ENCODE measurements at regions not wholly inside any gene's neighbourhood (a gene's known extent, or its start where the extent isn't known, plus 50 kb on each side); places are given as distances from the start of the nearest gene placed in this dataset.

GRCh38 chrX:110519501-110519900 lies 160.9 kb downstream of the RTL9 start:
- no peak overlapping the region for H2BK12ac ChIP-seq (ENCODE audit: insufficient read length, low read depth, low read length)
- no peaks in the 10 kb centered on the region; a peak in 2 of 7 replicates for H3K36me3 Mint-ChIP-seq (ENCODE audit: insufficient read depth in 1 of 3, low read depth in 3 of 3)
- DNase-seq = no peak
- no peak overlapping the region for H3T11ph ChIP-seq (ENCODE audit: low read length)
- no peak overlapping the region for H4K5ac ChIP-seq (ENCODE audit: insufficient read length, low read depth, low read length)
- no peak overlapping the region for H3K18ac ChIP-seq (ENCODE audit: insufficient read length, low read depth, low read length)
- H3K23ac ChIP-seq (ENCODE audit: insufficient read length, low read depth, low read length) = no peak overlapping the region
- no peak overlapping the region for H3K4ac ChIP-seq (ENCODE audit: low read depth, low read length)
- H4K20me1 ChIP-seq (ENCODE audit: control insufficient read depth, insufficient read depth, insufficient read length) = no peaks in the 10 kb centered on the region
- H4K91ac ChIP-seq (ENCODE audit: insufficient read length, low read depth, low read length) = no peak overlapping the region
- H3K27ac Mint-ChIP-seq = no peak overlapping the region
- no peaks in the 10 kb centered on the region; the same call in 1 of the 2 replicates for H3K4me1 ChIP-seq (ENCODE audit: insufficient read depth, low read length)
- no peak overlapping the region for H3K4me3 Mint-ChIP-seq
- no peak overlapping the region for H2AFZ ChIP-seq (ENCODE audit: low read length)
- H2BK15ac ChIP-seq (ENCODE audit: low read depth, low read length) = no peak overlapping the region
- no peak overlapping the region for H4K8ac ChIP-seq (replicated peaks; ENCODE audit: insufficient read length, low read depth, low read length)
- H2BK20ac ChIP-seq (ENCODE audit: low read depth, low read length, poor library complexity, severe bottlenecking) = no peak overlapping the region
- H3K23me2 ChIP-seq (ENCODE audit: insufficient read length, low read depth, low read length, poor library complexity, severe bottlenecking) = no peaks in the 10 kb centered on the region
- no peaks in the 10 kb centered on the region for H3K79me2 ChIP-seq (ENCODE audit: insufficient read depth, low read length)
- H3K56ac ChIP-seq (ENCODE audit: insufficient read length, low read depth, low read length) = no peak overlapping the region
- no peaks in the 10 kb centered on the region for H3K9me3 ChIP-seq (ENCODE audit: control insufficient read depth, low read depth, low read length)
- no peak overlapping the region for H3K14ac ChIP-seq (ENCODE audit: insufficient read depth, low read length)
- H3K27me3 Mint-ChIP-seq (ENCODE audit: low read depth) = no peaks in the 10 kb centered on the region; the same call in 1 of the 2 replicates
- H3K27me3 ChIP-seq (ENCODE audit: insufficient read depth, low read length) = no peaks in the 10 kb centered on the region
- H3K4me1 Mint-ChIP-seq = peaks cover 16 to 21% of the 10 kb centered on the region in 2 experiments
- no peaks in the 10 kb centered on the region for H3K9me3 Mint-ChIP-seq
- H3K9ac ChIP-seq (ENCODE audit: extremely low read depth, insufficient read length, low read length) = no peak overlapping the region
- H3K79me1 ChIP-seq (ENCODE audit: insufficient read depth, low read depth, low read length, poor library complexity, severe bottlenecking) = no peaks in the 10 kb centered on the region
- no peak overlapping the region for H3K27ac ChIP-seq (ENCODE audit: insufficient read length, low read depth, low read length)
- H3K4me2 ChIP-seq (ENCODE audit: insufficient read depth, insufficient read length, low read length) = no peak overlapping the region
- H2BK5ac ChIP-seq (ENCODE audit: insufficient read length, low read length) = no peak overlapping the region
- no CpG with 5 or more reads among the region's 3 CpGs for WGBS (ENCODE audit: extremely low coverage, insufficient read length, low lambda C conversion rate)
- TF ChIP-seq, protein P1, sequence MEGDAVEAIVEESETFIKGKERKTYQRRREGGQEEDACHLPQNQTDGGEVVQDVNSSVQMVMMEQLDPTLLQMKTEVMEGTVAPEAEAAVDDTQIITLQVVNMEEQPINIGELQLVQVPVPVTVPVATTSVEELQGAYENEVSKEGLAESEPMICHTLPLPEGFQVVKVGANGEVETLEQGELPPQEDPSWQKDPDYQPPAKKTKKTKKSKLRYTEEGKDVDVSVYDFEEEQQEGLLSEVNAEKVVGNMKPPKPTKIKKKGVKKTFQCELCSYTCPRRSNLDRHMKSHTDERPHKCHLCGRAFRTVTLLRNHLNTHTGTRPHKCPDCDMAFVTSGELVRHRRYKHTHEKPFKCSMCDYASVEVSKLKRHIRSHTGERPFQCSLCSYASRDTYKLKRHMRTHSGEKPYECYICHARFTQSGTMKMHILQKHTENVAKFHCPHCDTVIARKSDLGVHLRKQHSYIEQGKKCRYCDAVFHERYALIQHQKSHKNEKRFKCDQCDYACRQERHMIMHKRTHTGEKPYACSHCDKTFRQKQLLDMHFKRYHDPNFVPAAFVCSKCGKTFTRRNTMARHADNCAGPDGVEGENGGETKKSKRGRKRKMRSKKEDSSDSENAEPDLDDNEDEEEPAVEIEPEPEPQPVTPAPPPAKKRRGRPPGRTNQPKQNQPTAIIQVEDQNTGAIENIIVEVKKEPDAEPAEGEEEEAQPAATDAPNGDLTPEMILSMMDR (conservative IDR thresholded peaks at IDR 0.05) = no peak
- no peak overlapping the region for H2BK120ac ChIP-seq (ENCODE audit: low read depth, low read length, poor library complexity, severe bottlenecking)
- H2AK5ac ChIP-seq (ENCODE audit: insufficient read length, low read length) = no peak overlapping the region

Data from H9 (cell line).